ENCODE measurements at regions not wholly inside any gene's neighbourhood (a gene's known extent, or its start where the extent isn't known, plus 50 kb on each side); places are given as distances from the start of the nearest gene placed in this dataset.

DNA sequence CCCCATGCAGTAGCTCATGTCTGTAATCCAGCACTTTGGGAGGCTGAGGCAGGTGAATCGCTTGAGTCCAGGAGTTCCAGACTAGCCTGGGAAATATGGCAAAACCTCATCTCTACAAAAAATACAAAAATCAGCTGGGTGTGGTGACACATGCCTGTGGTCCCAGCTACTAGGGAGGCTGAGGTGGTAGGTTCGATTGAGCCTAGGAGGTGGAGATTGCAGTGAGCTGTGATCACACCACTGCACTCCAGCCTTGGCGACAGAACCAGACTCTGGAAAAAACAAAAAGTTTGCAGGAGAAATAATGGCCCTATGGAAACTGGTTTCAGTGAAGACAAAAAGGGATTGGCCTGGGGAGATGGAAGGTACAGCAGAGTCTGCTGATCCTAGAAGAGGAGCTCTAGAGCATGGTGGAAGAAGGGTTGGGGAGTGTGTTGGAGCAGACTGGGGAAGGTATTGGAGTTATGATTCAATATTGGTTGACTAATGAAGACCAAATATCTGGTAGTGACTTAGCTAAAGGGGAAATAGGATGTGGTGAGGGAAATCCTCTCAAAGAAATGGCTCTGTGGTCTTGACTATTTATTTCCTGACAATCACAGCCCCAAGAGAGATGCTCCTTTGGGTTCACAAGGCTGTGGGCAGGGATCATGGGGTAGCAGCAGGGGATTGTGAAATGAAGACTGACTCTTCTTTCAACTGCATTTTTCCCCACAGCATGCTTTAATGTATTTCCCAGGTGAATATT lies 281.9 kb downstream of the UTRN start:
- H3K4me1 ChIP-seq (ENCODE audit: control insufficient read depth in 4 of 4, insufficient read depth in 4 of 4, low read length in 3 of 4), result no peaks in the 10 kb centered on the region
- WGBS, result 96% methylated on average over 3 of the region's 3 CpGs
- peaks cover 0 to 13% (median 0%) of the 10 kb centered on the region in 4 donors for H3K36me3 ChIP-seq (ENCODE audit: control insufficient read depth in 4 of 4, insufficient read depth in 3 of 4, low read depth in 1 of 4, low read length in 3 of 4)
- no peaks in the 10 kb centered on the region for H3K27me3 ChIP-seq (ENCODE audit: control insufficient read depth in 4 of 4, insufficient read depth in 4 of 4, low read length in 3 of 4)
- H3K27ac ChIP-seq (ENCODE audit: low read depth in 1 of 2, low read length in 2 of 2), result no peak overlapping the region
- H3K9ac ChIP-seq (ENCODE audit: low read depth in 1 of 2, low read length in 2 of 2), result no peak overlapping the region
- DNase-seq (ENCODE audit: low spot score), result no peak
- H3K9me3 ChIP-seq (ENCODE audit: control insufficient read depth in 4 of 4, low read length in 3 of 4), result no peaks in the 10 kb centered on the region
- TF ChIP-seq, protein P1, sequence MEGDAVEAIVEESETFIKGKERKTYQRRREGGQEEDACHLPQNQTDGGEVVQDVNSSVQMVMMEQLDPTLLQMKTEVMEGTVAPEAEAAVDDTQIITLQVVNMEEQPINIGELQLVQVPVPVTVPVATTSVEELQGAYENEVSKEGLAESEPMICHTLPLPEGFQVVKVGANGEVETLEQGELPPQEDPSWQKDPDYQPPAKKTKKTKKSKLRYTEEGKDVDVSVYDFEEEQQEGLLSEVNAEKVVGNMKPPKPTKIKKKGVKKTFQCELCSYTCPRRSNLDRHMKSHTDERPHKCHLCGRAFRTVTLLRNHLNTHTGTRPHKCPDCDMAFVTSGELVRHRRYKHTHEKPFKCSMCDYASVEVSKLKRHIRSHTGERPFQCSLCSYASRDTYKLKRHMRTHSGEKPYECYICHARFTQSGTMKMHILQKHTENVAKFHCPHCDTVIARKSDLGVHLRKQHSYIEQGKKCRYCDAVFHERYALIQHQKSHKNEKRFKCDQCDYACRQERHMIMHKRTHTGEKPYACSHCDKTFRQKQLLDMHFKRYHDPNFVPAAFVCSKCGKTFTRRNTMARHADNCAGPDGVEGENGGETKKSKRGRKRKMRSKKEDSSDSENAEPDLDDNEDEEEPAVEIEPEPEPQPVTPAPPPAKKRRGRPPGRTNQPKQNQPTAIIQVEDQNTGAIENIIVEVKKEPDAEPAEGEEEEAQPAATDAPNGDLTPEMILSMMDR (IDR thresholded peaks at IDR 0.05; ENCODE audit: low read depth, low read length, missing input control), result no peak
- TF ChIP-seq NR2F2 (IDR thresholded peaks at IDR 0.05), result no peak
- TF ChIP-seq GABPA (IDR thresholded peaks at IDR 0.05 in 1 of 2, conservative IDR thresholded peaks at IDR 0.05 in 1 of 2), result no peak
- TF ChIP-seq RXRA (IDR thresholded peaks at IDR 0.05), result no peak
- no peak for TF ChIP-seq HNF4A (conservative IDR thresholded peaks at IDR 0.05)
- TF ChIP-seq, protein P2, sequence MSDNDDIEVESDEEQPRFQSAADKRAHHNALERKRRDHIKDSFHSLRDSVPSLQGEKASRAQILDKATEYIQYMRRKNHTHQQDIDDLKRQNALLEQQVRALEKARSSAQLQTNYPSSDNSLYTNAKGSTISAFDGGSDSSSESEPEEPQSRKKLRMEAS (IDR thresholded peaks at IDR 0.05), result no peak
- TF ChIP-seq SP1 (IDR thresholded peaks at IDR 0.05), result no peak
- TF ChIP-seq TAF1 (conservative IDR thresholded peaks at IDR 0.05), result no peak
- TF ChIP-seq, protein P3, sequence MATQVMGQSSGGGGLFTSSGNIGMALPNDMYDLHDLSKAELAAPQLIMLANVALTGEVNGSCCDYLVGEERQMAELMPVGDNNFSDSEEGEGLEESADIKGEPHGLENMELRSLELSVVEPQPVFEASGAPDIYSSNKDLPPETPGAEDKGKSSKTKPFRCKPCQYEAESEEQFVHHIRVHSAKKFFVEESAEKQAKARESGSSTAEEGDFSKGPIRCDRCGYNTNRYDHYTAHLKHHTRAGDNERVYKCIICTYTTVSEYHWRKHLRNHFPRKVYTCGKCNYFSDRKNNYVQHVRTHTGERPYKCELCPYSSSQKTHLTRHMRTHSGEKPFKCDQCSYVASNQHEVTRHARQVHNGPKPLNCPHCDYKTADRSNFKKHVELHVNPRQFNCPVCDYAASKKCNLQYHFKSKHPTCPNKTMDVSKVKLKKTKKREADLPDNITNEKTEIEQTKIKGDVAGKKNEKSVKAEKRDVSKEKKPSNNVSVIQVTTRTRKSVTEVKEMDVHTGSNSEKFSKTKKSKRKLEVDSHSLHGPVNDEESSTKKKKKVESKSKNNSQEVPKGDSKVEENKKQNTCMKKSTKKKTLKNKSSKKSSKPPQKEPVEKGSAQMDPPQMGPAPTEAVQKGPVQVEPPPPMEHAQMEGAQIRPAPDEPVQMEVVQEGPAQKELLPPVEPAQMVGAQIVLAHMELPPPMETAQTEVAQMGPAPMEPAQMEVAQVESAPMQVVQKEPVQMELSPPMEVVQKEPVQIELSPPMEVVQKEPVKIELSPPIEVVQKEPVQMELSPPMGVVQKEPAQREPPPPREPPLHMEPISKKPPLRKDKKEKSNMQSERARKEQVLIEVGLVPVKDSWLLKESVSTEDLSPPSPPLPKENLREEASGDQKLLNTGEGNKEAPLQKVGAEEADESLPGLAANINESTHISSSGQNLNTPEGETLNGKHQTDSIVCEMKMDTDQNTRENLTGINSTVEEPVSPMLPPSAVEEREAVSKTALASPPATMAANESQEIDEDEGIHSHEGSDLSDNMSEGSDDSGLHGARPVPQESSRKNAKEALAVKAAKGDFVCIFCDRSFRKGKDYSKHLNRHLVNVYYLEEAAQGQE (IDR thresholded peaks at IDR 0.05), result no peak
- TF ChIP-seq, protein P4, sequence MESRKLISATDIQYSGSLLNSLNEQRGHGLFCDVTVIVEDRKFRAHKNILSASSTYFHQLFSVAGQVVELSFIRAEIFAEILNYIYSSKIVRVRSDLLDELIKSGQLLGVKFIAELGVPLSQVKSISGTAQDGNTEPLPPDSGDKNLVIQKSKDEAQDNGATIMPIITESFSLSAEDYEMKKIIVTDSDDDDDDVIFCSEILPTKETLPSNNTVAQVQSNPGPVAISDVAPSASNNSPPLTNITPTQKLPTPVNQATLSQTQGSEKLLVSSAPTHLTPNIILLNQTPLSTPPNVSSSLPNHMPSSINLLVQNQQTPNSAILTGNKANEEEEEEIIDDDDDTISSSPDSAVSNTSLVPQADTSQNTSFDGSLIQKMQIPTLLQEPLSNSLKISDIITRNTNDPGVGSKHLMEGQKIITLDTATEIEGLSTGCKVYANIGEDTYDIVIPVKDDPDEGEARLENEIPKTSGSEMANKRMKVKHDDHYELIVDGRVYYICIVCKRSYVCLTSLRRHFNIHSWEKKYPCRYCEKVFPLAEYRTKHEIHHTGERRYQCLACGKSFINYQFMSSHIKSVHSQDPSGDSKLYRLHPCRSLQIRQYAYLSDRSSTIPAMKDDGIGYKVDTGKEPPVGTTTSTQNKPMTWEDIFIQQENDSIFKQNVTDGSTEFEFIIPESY (IDR thresholded peaks at IDR 0.05), result no peak
- TF ChIP-seq FOXA1 (IDR thresholded peaks at IDR 0.05), result no peak
- TF ChIP-seq FOXA2 (IDR thresholded peaks at IDR 0.05), result no peak
- TF ChIP-seq, protein P5, sequence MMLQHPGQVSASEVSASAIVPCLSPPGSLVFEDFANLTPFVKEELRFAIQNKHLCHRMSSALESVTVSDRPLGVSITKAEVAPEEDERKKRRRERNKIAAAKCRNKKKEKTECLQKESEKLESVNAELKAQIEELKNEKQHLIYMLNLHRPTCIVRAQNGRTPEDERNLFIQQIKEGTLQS (IDR thresholded peaks at IDR 0.05), result no peak
- TF ChIP-seq HNF4G (IDR thresholded peaks at IDR 0.05), result no peak
- TF ChIP-seq JUND (IDR thresholded peaks at IDR 0.05), result no peak
- no peak for TF ChIP-seq RAD21 (IDR thresholded peaks at IDR 0.05)
- TF ChIP-seq EGR1 (IDR thresholded peaks at IDR 0.05; ENCODE audit: low read depth in 2 of 2), result no peak
- no peak for TF ChIP-seq YY1 (IDR thresholded peaks at IDR 0.05)
- H3K4me3 ChIP-seq (ENCODE audit: low read depth in 1 of 3, low read length in 3 of 3), result no peak overlapping the region

All from liver (tissue), 8 donors.